Activated naive CD8-positive, alpha-beta T cell (primary cell): ENCODE measurements at regions not wholly inside any gene's neighbourhood (a gene's known extent, or its start where the extent isn't known, plus 50 kb on each side); places are given as distances from the start of the nearest gene placed in this dataset.
"Not testable (repeated sequence)": the region's sequence is repeated elsewhere in the genome, so short reads cannot be mapped to it uniquely, and the experiment has no call there.

Source experiments
- H3K27ac Mint-ChIP-seq: one replicate; pipeline ENCODE4 v1.8.0; 2021; ENCODE audit warnings: mixed read lengths
- H3K27me3 Mint-ChIP-seq: one replicate; pipeline ENCODE4 v1.8.0; 2021; ENCODE audit warnings: mixed read lengths
- H3K36me3 Mint-ChIP-seq: one replicate; pipeline ENCODE4 v1.8.0; 2021; ENCODE audit warnings: mixed read lengths
- H3K4me1 Mint-ChIP-seq: one replicate; pipeline ENCODE4 v1.8.0; 2021; ENCODE audit warnings: low read depth, mixed read lengths
- H3K4me3 Mint-ChIP-seq: one replicate; pipeline ENCODE4 v1.8.0; 2021; ENCODE audit warnings: mild to moderate bottlenecking, mixed read lengths
- H3K9me3 Mint-ChIP-seq: one replicate; pipeline ENCODE4 v1.8.0; 2021; ENCODE audit warnings: low read depth, mixed read lengths

- Mint-ChIP-seq H3K27ac (no peak overlapping the region), H3K27me3 (no peaks in the 10 kb centered on the region), H3K9me3 (peaks cover 23% of the 10 kb centered on the region), H3K4me3 (no peak overlapping the region), H3K4me1 (no peaks in the 10 kb centered on the region), H3K36me3 (no peaks in the 10 kb centered on the region)
Measured at GRCh38 chr6:67812693-67813092, 822.4 kb upstream of the ADGRB3 start.

GRCh38 chr6:67812125-67812524 lies 823.0 kb upstream of the ADGRB3 start:
- Mint-ChIP-seq H3K9me3 (peaks cover 23% of the 10 kb centered on the region), H3K4me3 (no peak overlapping the region), H3K4me1 (no peaks in the 10 kb centered on the region), H3K36me3 (no peaks in the 10 kb centered on the region), H3K27me3 (no peaks in the 10 kb centered on the region), H3K27ac (no peak overlapping the region)

GRCh38 chr6:67811239-67812037 lies 823.6 kb upstream of the ADGRB3 start:
- H3K9me3 Mint-ChIP-seq, result peaks cover 29% of the 10 kb centered on the region
- no peaks in the 10 kb centered on the region for H3K4me1 Mint-ChIP-seq
- H3K36me3 Mint-ChIP-seq, result no peaks in the 10 kb centered on the region
- H3K27me3 Mint-ChIP-seq, result no peaks in the 10 kb centered on the region
- no peak overlapping the region for H3K4me3 Mint-ChIP-seq
- no peak overlapping the region for H3K27ac Mint-ChIP-seq

- not testable (repeated sequence) for H3K27ac Mint-ChIP-seq, H3K27me3 Mint-ChIP-seq, H3K4me1 Mint-ChIP-seq, H3K4me3 Mint-ChIP-seq, H3K36me3 Mint-ChIP-seq
- H3K9me3 Mint-ChIP-seq, result peaks cover 18% of the 10 kb centered on the region
Measured at GRCh38 chr6:67804808-67805207, 830.3 kb upstream of the ADGRB3 start.

- Mint-ChIP-seq H3K4me1 (no peaks in the 10 kb centered on the region), H3K9me3 (peaks cover 18% of the 10 kb centered on the region)
Measured at GRCh38 chr6:67802771-67803170, 832.3 kb upstream of the ADGRB3 start.

GRCh38 chr6:67792996-67793395 lies 842.1 kb upstream of the ADGRB3 start:
- Mint-ChIP-seq H3K9me3 (peaks cover 4% of the 10 kb centered on the region), H3K27ac (no peak overlapping the region), H3K36me3 (no peaks in the 10 kb centered on the region), H3K27me3 (no peaks in the 10 kb centered on the region), H3K4me1 (no peaks in the 10 kb centered on the region), H3K4me3 (no peak overlapping the region)

More at GRCh38 chr6:67802771-67803170, 832.3 kb upstream of the ADGRB3 start:
- Mint-ChIP-seq H3K4me3 (no peak overlapping the region), H3K27ac (no peak overlapping the region), H3K27me3 (no peaks in the 10 kb centered on the region), H3K36me3 (no peaks in the 10 kb centered on the region)

- Mint-ChIP-seq H3K36me3 (no peaks in the 10 kb centered on the region), H3K9me3 (peaks cover 4% of the 10 kb centered on the region), H3K4me3 (no peak overlapping the region), H3K4me1 (no peaks in the 10 kb centered on the region), H3K27me3 (no peaks in the 10 kb centered on the region), H3K27ac (no peak overlapping the region)
Measured at GRCh38 chr6:67790569-67790968, 844.5 kb upstream of the ADGRB3 start.

GRCh38 chr6:67787119-67787518 lies 848.0 kb upstream of the ADGRB3 start:
- not testable (repeated sequence) for H3K27me3 Mint-ChIP-seq, H3K4me1 Mint-ChIP-seq, H3K36me3 Mint-ChIP-seq

GRCh38 chr6:67779876-67780275 lies 855.2 kb upstream of the ADGRB3 start:
- no peaks in the 10 kb centered on the region for H3K4me1 Mint-ChIP-seq

More at GRCh38 chr6:67787119-67787518, 848.0 kb upstream of the ADGRB3 start:
- H3K4me3 Mint-ChIP-seq, H3K9me3 Mint-ChIP-seq, H3K27ac Mint-ChIP-seq: not testable (repeated sequence)

GRCh38 chr6:67775333-67775732 lies 859.7 kb upstream of the ADGRB3 start:
- Mint-ChIP-seq H3K4me3 (no peak overlapping the region), H3K27me3 (no peaks in the 10 kb centered on the region), H3K27ac (no peak overlapping the region), H3K9me3 (peaks cover 9% of the 10 kb centered on the region), H3K36me3 (no peaks in the 10 kb centered on the region), H3K4me1 (no peaks in the 10 kb centered on the region)

More at GRCh38 chr6:67779876-67780275, 855.2 kb upstream of the ADGRB3 start:
- Mint-ChIP-seq H3K27ac (no peak overlapping the region), H3K4me3 (no peak overlapping the region), H3K27me3 (no peaks in the 10 kb centered on the region), H3K9me3 (peaks cover 9% of the 10 kb centered on the region), H3K36me3 (no peaks in the 10 kb centered on the region)

- Mint-ChIP-seq H3K4me3 (no peak overlapping the region), H3K27ac (no peak overlapping the region), H3K9me3 (no peaks in the 10 kb centered on the region), H3K36me3 (no peaks in the 10 kb centered on the region), H3K4me1 (no peaks in the 10 kb centered on the region), H3K27me3 (no peaks in the 10 kb centered on the region)
Measured at GRCh38 chr6:67768972-67769371, 866.1 kb upstream of the ADGRB3 start.

GRCh38 chr6:67767046-67767822 lies 867.8 kb upstream of the ADGRB3 start:
- not testable (repeated sequence) for H3K27ac Mint-ChIP-seq, H3K4me1 Mint-ChIP-seq, H3K9me3 Mint-ChIP-seq, H3K4me3 Mint-ChIP-seq, H3K36me3 Mint-ChIP-seq, H3K27me3 Mint-ChIP-seq

GRCh38 chr6:67766057-67766456 lies 869.0 kb upstream of the ADGRB3 start:
- Mint-ChIP-seq H3K27ac (no peak overlapping the region), H3K4me1 (no peaks in the 10 kb centered on the region), H3K4me3 (no peak overlapping the region), H3K9me3 (peaks cover 8% of the 10 kb centered on the region), H3K27me3 (no peaks in the 10 kb centered on the region), H3K36me3 (no peaks in the 10 kb centered on the region)

GRCh38 chr6:67759001-67759400 lies 876.1 kb upstream of the ADGRB3 start:
- H3K4me3 Mint-ChIP-seq, result no peak overlapping the region
- H3K27ac Mint-ChIP-seq, result no peak overlapping the region
- no peaks in the 10 kb centered on the region for H3K36me3 Mint-ChIP-seq
- H3K27me3 Mint-ChIP-seq, result no peaks in the 10 kb centered on the region
- no peaks in the 10 kb centered on the region for H3K4me1 Mint-ChIP-seq
- peaks cover 15% of the 10 kb centered on the region for H3K9me3 Mint-ChIP-seq

- Mint-ChIP-seq H3K36me3 (no peaks in the 10 kb centered on the region), H3K9me3 (peaks cover 13% of the 10 kb centered on the region), H3K27ac (no peak overlapping the region), H3K4me1 (no peaks in the 10 kb centered on the region), H3K4me3 (no peak overlapping the region), H3K27me3 (no peaks in the 10 kb centered on the region)
Measured at GRCh38 chr6:67757465-67758033, 877.5 kb upstream of the ADGRB3 start.
